ENCODE measurements at regions not wholly inside any gene's neighbourhood (a gene's known extent, or its start where the extent isn't known, plus 50 kb on each side); places are given as distances from the start of the nearest gene placed in this dataset.

DNA sequence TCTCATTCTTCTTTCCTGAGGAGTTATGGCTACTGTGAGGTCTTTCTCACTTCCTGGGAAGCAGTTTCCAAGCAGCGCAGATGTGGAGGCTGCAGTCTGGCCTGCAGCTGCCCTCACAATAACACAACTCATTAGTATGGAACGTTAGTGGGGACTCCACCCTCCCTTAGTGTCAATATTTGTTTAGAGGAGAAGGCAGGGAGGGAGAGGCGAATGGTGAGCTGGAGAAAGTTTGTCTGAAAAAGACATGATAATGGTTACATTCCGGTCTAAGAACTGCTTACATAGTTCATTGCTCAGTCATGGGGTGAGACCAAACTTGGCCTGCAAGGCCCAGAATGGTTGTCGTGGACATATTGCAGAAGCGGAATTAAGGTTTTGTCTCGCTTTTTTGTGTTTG, 170.2 kb downstream of the HS3ST3B1 start:
- Histone ChIP-seq H3K9ac (replicated peaks in 1 of 4; ENCODE audit: extremely low read depth in 1 of 4, low read depth in 3 of 4, low read length in 3 of 4) (no peak overlapping the region), H3K4me1 (replicated peaks in 1 of 4; ENCODE audit: control insufficient read depth in 3 of 4, insufficient read depth in 4 of 4, low read length in 3 of 4) (no peaks in the 10 kb centered on the region), H3K79me2 (ENCODE audit: control insufficient read depth in 1 of 2, insufficient read depth in 2 of 2, low read length in 2 of 2) (no peaks in the 10 kb centered on the region), H2BK5ac (ENCODE audit: low read depth, low read length) (no peak overlapping the region), H2AFZ (ENCODE audit: low read length) (no peak overlapping the region; the same call in 1 of the 2 replicates), H4K20me1 (replicated peaks in 1 of 2; ENCODE audit: control insufficient read depth in 1 of 2, insufficient read depth in 2 of 2, low read length in 2 of 2) (no peaks in the 10 kb centered on the region), H4K91ac (replicated peaks; ENCODE audit: insufficient read length, low read length) (no peak overlapping the region), H2BK20ac (ENCODE audit: low read length) (no peak overlapping the region), H3K4me2 (ENCODE audit: insufficient read depth in 1 of 2, low read depth in 2 of 2, low read length in 2 of 2) (no peak overlapping the region), H3K27me3 (replicated peaks in 1 of 4; ENCODE audit: control insufficient read depth in 3 of 4, extremely low read depth in 1 of 4, insufficient read depth in 3 of 4, low read length in 3 of 4) (no peaks in the 10 kb centered on the region), H4K8ac (ENCODE audit: extremely low read depth, insufficient read depth, low read length) (no peak overlapping the region), H2BK15ac (ENCODE audit: low read length) (no peak overlapping the region), H3K36me3 (ENCODE audit: control insufficient read depth in 2 of 4, insufficient read depth in 4 of 4, low read length in 3 of 4) (no peaks in the 10 kb centered on the region), H3K4ac (replicated peaks; ENCODE audit: insufficient read length, low read depth, low read length) (no peak overlapping the region), H3K79me1 (ENCODE audit: low read depth, low read length) (no peaks in the 10 kb centered on the region), H3K27ac (ENCODE audit: low read depth, low read length) (no peak overlapping the region), H3K4me3 (ENCODE audit: extremely low read depth in 1 of 4, insufficient read depth in 2 of 4, low read depth in 3 of 4, low read length in 4 of 4) (no peak overlapping the region), H2AK5ac (ENCODE audit: low read depth, low read length) (no peak overlapping the region), H3K23ac (ENCODE audit: insufficient read length) (no peak overlapping the region), H4K5ac (ENCODE audit: insufficient read length, low read depth, low read length) (no peak overlapping the region), H2BK120ac (replicated peaks; ENCODE audit: low read depth, low read length) (no peak overlapping the region), H3K56ac (replicated peaks; ENCODE audit: insufficient read length, low read depth, low read length) (no peak overlapping the region), H3K18ac (ENCODE audit: extremely low read depth, low read length) (no peak overlapping the region), H2BK12ac (ENCODE audit: low read depth, low read length) (no peak overlapping the region), H3K14ac (ENCODE audit: insufficient read length) (no peak overlapping the region), H3K9me3 (ENCODE audit: insufficient read depth in 2 of 2, low read depth in 1 of 2, low read length in 1 of 2) (no peaks in the 10 kb centered on the region), H3K23me2 (ENCODE audit: low read depth, low read length) (no peaks in the 10 kb centered on the region; the same call in 1 of the 2 replicates)
- no peak for TF ChIP-seq BCL11A (IDR thresholded peaks at IDR 0.05; ENCODE audit: low read depth in 2 of 2, low read length in 2 of 2)
- TF ChIP-seq TAF1 (IDR thresholded peaks at IDR 0.05; ENCODE audit: low read depth, low read length), result no peak
- TF ChIP-seq BRCA1 (IDR thresholded peaks at IDR 0.05; ENCODE audit: low read depth, low read length), result no peak
- TF ChIP-seq KDM4A (IDR thresholded peaks at IDR 0.05; ENCODE audit: low read depth, low read length, severe bottlenecking), result no peak
- no peak for TF ChIP-seq MAFK (IDR thresholded peaks at IDR 0.05; ENCODE audit: low read depth, low read length)
- no peak for TF ChIP-seq BACH1 (IDR thresholded peaks at IDR 0.05; ENCODE audit: low read length)
- no peak for TF ChIP-seq CEBPB (IDR thresholded peaks at IDR 0.05; ENCODE audit: low read depth, low read length)
- FAIRE-seq (no peak), DNase-seq (ENCODE audit: low read depth in 1 of 2, low spot score in 2 of 2) (no peak)
- ChIA-PET CTCF (ENCODE audit: partially characterized antibody) (no interaction called here), POLR2A (ENCODE audit: partially characterized antibody) (no interaction called here)
- WGBS, 2 experiments (ENCODE audit: extremely low coverage in 1 of 2, insufficient coverage in 1 of 2, insufficient read length in 1 of 2, insufficient replicate concordance in 2 of 2, low coverage in 1 of 2, low lambda C conversion rate in 2 of 2, missing lambda C conversion rate in 1 of 2), result 69% methylated on average over 7 of the region's 7 CpGs; no CpG with 5 or more reads in 1 of the 2 experiments

Measured in H1 (cell line).